SJCRH30 (cell line): ENCODE measurements at regions not wholly inside any gene's neighbourhood (a gene's known extent, or its start where the extent isn't known, plus 50 kb on each side); places are given as distances from the start of the nearest gene placed in this dataset.
A peak's percentile ranks its signal among the peaks of the same experiment; 100 is the strongest.

ENCODE experiments used
- DNase-seq, 2 experiments: peaks; one replicate each; pipeline ENCODE4 v3.0.0-alpha.2; 2015 to 2020
- H3K27ac ChIP-seq: fragments of 250-450 bp; sonication (Bioruptor Pico); 2 replicates; pipeline ENCODE4 v1.5.1; 2020; ENCODE audit warnings: mild to moderate bottlenecking, moderate library complexity
- H3K27me3 ChIP-seq: fragments of 250-450 bp; sonication (Bioruptor Pico); 2 replicates; pipeline ENCODE4 v1.5.1; 2020; ENCODE audit warnings: mild to moderate bottlenecking, moderate library complexity
- H3K36me3 ChIP-seq: fragments of 250-450 bp; sonication (Bioruptor Pico); 2 replicates; pipeline ENCODE4 v1.5.1; 2020; ENCODE audit warnings: mild to moderate bottlenecking, moderate library complexity
- H3K4me1 ChIP-seq: fragments of 250-450 bp; sonication (Bioruptor Pico); 2 replicates; pipeline ENCODE4 v1.5.1; 2020; ENCODE audit warnings: mild to moderate bottlenecking, moderate library complexity
- H3K4me3 ChIP-seq: fragments of 250-450 bp; sonication (Bioruptor Pico); 2 replicates; pipeline ENCODE4 v1.5.1; 2020; ENCODE audit warnings: mild to moderate bottlenecking, moderate library complexity
- H3K9me3 ChIP-seq: fragments of 250-450 bp; sonication (Bioruptor Pico); replicated peaks from 2 replicates; pipeline ENCODE4 v1.5.1; 2020; ENCODE audit warnings: mild to moderate bottlenecking, moderate library complexity

DNA sequence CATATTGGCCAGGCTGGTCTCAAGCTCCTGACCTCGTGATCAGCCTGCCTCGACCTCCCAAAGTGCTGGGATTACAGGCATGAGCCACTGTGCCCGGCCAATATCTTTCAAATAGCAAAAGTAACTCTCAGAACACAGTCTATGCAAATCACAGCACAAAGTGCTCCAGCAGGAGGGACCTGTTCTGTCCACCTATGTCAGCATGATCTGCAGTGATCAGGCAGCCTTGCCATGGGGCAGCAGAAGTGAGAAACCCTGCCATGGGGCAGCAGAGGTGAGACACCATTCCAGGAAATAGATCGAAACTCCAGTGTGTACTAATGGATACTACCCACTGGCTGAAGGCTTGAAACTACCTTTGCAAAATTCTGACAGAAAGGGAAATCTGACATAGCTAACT is 78.5 kb upstream of the EIF5 start:
- no peaks in the 10 kb centered on the region for H3K4me1 ChIP-seq
- H3K4me3 ChIP-seq, result no peak overlapping the region
- peaks cover 5% of the 10 kb centered on the region; the same call in 1 of the 2 replicates for H3K9me3 ChIP-seq
- no peaks in the 10 kb centered on the region for H3K36me3 ChIP-seq
- no peak for DNase-seq
- H3K27me3 ChIP-seq, result no peaks in the 10 kb centered on the region; the same call in 1 of the 2 replicates
- no peak overlapping the region for H3K27ac ChIP-seq

DNA sequence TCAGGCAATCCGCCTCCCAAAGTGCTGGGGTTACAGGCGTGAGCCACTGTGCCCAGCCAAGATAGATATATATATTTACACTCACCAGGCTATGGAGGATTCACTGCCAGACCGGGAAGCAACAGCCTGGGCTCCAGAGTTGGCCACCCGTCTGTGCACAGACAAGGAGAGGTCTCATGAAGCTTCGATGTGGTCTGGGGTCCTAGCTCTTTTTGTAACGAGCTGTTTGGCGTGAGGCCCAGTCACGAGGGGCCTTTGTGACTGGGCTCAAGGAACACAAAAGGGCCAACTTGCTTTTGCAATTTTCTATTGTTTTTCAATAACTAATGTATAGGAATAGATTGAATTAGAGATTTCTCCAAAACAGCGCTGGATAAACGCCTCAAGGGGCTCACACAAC is 77.6 kb upstream of the EIF5 start:
- H3K4me3 ChIP-seq, result no peak overlapping the region
- no peaks in the 10 kb centered on the region for H3K4me1 ChIP-seq
- no peak overlapping the region for H3K27ac ChIP-seq
- no peaks in the 10 kb centered on the region for H3K36me3 ChIP-seq
- DNase-seq, result no peak
- no peaks in the 10 kb centered on the region; the same call in 1 of the 2 replicates for H3K27me3 ChIP-seq
- peaks cover 5% of the 10 kb centered on the region; the same call in 1 of the 2 replicates for H3K9me3 ChIP-seq

DNA sequence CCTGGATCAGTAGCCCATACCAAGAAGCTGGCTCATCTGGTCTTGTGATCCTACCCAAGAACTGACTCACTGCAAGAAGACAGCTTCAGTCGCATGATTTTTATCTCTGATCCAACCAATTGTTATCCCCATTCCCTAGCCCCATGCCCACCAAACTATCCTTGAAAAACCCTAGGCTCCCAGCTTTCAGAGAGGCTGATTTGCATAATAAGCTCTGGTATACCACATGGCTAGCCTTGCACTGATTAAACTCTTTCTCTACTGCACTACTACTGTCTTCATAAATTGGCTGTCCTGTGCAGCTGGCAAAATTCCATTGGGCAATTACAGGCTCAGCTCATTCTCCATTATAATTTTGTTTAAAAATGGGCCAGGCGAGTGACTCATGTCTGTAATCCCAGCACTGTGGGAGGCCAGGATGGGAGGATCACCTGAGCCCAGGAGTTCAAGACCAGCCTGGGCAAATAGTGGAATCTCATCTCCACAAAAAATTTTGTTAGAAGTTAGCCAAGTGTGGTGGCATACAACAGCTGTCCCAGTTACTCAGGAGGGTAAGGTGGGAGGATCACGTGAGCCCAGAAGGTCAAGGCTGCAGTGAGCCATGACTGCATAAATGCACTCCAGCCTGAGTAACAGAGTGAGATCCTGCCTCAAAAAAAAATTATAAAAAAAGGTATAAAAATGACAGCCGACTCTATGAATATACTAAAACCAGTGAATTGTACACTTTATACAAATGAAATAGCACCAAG is 76.7 kb upstream of the EIF5 start:
- H3K9me3 ChIP-seq, result no peaks in the 10 kb centered on the region
- H3K4me3 ChIP-seq, result no peak overlapping the region
- no peak overlapping the region for H3K27ac ChIP-seq
- H3K27me3 ChIP-seq, result no peaks in the 10 kb centered on the region; the same call in 1 of the 2 replicates
- H3K36me3 ChIP-seq, result no peaks in the 10 kb centered on the region
- H3K4me1 ChIP-seq, result no peaks in the 10 kb centered on the region
- DNase-seq, result no peak

DNA sequence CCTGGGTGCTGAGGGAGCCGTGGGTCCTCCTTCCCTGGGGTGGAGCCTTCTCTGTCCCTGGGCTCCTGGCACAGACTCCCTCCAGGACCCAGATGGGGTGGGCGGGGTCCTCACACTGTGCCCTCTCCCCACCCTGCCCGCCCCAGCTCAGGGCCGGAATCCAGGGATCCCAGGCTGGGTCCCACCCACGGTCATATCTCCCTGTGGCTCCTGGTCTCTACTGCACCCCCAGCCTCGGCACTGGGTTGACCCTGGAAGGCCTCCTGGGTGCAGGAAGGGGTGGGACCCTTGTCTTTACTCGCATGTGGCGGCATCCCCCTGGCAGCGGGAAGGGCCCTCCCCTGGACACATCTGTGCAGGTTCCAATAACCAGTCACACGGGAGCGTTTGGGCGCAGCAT is 75.8 kb upstream of the EIF5 start:
- H3K4me3 ChIP-seq, result no peak overlapping the region
- no peaks in the 10 kb centered on the region for H3K36me3 ChIP-seq
- H3K9me3 ChIP-seq, result no peaks in the 10 kb centered on the region
- no peak overlapping the region for H3K27ac ChIP-seq
- no peaks in the 10 kb centered on the region; the same call in 1 of the 2 replicates for H3K27me3 ChIP-seq
- H3K4me1 ChIP-seq, result no peaks in the 10 kb centered on the region
- DNase-seq, result no peak

DNA sequence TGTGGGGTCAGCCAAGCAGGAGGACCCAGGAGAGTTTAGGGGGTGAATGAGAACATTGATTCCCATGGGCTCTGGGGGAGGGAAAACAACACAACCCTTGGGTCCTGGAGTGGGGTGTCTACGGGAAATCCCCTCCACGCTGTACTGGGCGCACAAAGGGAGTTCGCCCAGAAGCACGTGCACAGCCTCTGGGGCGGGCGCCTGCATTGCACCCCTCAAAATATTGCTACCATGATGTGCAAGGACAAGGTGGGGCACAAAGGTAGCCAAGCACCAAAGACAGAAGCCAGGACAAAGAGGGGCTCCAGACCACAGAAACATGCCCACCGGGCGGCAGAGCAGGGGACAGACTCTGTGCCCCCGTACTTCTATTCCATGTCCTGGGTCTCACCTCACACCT is 74.9 kb upstream of the EIF5 start:
- no peaks in the 10 kb centered on the region for H3K36me3 ChIP-seq
- H3K4me1 ChIP-seq, result no peaks in the 10 kb centered on the region
- no peaks in the 10 kb centered on the region for H3K9me3 ChIP-seq
- DNase-seq, result no peak
- H3K4me3 ChIP-seq, result no peak overlapping the region
- H3K27ac ChIP-seq, result no peak overlapping the region
- H3K27me3 ChIP-seq, result no peaks in the 10 kb centered on the region; the same call in 1 of the 2 replicates

DNA sequence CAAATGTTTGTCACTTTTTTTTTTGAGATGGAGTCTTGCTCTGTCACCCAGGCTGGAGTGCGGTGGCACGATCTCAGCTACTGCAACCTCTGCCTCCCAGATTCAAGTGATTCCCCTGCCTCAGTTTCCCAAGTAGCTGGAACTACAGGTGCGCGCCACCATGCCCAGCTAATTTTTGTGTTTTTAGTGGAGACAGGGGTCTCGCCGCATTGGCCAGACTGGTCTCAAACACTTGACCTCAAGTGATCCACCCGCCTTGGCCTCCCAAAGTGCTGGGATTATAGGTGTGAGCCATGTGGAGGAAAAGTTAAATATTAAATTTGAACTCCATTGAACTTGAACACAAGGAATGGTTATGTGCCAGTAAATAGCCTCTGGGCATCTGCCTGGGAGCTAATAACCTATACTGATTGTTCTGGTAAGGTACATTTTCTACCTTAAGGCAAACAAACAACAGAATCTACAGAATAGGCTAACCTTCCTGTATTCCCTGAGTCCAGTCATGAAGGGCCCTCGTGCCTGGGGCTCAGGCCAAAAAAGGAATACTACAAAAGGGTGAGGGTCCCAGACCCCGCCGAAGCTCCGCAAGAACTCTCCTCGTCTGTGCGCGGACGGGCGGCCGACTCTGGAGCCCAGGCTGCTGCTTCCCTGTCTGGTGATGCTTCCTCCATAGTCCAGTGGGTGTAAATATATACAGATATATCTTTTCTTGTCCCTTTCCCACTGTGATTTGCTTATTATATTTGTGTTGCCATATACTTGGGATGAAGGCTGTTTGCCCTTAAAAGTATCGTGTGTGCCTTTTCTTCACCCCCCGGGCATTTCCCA is 74.0 kb upstream of the EIF5 start:
- Histone ChIP-seq H3K9me3 (no peaks in the 10 kb centered on the region), H3K4me3 (peak overlapping the region; percentile 54), H3K4me1 (no peaks in the 10 kb centered on the region), H3K27ac (no peak overlapping the region), H3K36me3 (no peaks in the 10 kb centered on the region), H3K27me3 (no peaks in the 10 kb centered on the region; the same call in 1 of the 2 replicates)
- DNase-seq, result no peak

DNA sequence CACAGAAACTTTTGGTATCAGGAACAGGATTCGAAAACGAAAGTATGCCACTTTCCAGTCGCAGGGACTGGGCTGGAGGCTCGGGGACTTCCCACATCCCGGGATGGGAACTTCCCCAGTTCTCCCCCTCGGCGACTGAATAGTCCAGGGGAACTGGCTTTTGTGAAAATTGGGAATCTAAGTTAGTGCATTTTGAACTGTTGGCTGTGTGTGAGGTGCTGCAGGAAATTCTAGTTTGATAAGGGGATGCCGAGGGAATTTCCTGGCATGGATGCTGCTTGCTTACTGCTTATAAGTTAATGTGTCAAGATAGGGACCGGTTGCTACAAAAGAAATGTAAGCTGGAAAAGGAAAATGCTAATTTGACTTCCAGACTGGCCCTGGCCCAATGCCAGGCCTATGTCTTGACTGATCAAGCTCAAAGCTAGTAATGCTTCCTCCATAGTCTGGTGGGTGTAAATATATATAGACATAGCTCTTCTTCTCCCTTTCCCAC is 73.4 kb upstream of the EIF5 start:
- Histone ChIP-seq H3K4me3 (peak overlapping the region; percentile 54), H3K36me3 (no peaks in the 10 kb centered on the region), H3K9me3 (no peaks in the 10 kb centered on the region), H3K27me3 (no peaks in the 10 kb centered on the region; the same call in 1 of the 2 replicates), H3K27ac (no peak overlapping the region), H3K4me1 (no peaks in the 10 kb centered on the region)
- peak; percentile 37 to 50 for DNase-seq

DNA sequence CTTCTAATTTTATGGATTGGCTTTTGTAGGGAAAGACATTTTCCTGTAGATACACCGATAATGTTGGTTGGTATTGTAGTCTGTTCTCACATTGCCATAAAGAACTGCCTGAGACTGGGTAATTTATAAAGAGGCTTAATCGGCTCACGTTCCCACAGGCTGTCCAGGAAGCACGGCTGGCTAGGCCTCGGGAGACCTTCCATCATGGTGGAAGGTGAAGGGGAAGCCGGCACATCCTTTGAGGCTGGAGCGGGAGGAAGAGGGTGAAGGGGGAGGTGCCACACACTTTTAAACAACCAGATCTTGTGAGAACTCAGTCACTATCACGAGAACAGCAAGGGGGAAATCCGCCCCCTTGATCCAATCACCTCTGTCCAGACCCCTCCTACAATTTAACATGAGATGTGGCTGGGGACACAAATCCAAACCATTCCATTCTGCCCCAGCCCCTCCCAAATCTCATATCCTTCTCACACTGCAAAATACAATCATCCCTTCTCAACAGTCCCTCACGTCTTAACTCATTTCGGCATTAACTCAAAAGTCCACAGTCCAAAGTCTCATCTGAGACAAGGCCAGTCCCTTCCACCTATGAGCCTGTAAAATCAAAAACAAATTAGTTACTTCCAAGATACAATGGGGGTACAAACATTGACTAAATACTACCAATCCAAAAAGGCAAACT is 66.7 kb upstream of the EIF5 start:
- Histone ChIP-seq H3K27ac (no peak overlapping the region), H3K4me3 (no peak overlapping the region), H3K9me3 (no peaks in the 10 kb centered on the region), H3K36me3 (no peaks in the 10 kb centered on the region), H3K27me3 (0 out of 2 replicates have a peak, but pooled peaks cover 2% of the 10 kb centered on the region), H3K4me1 (no peaks in the 10 kb centered on the region)
- DNase-seq, result no peak

DNA sequence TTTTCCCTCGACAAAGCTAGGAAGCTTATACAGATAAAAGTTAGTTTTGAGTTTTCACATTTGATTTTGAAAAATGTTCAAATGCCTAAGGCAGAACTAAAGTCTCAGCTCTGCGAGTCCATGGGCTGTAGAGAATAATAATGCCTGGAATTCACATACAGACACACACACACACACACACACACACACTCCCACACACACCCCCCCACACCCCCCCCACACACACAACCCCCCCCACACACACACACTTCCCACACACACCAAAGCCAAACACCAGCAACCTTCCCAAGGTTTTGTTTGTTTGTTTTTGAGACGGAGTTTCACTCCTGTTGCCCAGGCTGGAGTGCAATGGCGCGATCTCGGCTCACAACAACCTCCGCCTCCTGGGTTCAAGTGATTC is 62.8 kb upstream of the EIF5 start:
- 0 out of 2 replicates have a peak, but pooled peaks cover 2% of the 10 kb centered on the region for H3K27me3 ChIP-seq
- no peak for DNase-seq

DNA sequence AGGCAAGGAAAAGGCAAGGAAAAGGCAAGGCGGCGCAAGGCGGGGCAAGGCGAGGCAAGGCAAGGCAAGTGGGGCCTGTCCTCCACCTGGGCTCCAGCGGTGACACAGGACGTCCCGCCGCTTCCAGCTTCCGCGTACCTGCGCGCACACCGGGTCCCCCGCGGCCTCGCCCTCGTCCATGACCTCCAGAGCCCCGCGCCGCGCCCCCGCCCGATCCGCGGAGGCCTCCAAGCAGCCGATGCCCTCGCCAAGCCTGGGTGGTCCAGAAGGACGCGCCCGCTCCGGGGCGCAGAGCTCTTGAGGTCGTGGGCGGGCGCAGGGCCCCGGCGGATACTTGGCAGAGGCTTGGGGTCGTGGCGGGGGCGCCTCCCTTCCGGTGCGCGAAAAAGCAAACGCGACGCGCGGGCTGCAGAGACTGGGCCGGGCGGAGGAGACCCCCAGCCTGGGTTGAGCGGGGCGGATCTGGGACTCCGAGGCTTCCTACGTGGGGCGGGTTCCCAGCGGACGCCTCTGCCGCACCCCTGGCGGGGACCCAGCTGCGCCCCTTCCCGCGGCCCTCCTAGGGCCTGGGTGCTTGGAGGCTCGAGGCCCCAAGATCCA is 60.8 kb upstream of the EIF5 start:
- no peak for DNase-seq
- 0 out of 2 replicates have a peak, but pooled peaks cover 1% of the 10 kb centered on the region for H3K27me3 ChIP-seq
- H3K9me3 ChIP-seq, result no peaks in the 10 kb centered on the region
- H3K4me3 ChIP-seq, result no peak overlapping the region
- no peaks in the 10 kb centered on the region for H3K36me3 ChIP-seq
- no peaks in the 10 kb centered on the region for H3K4me1 ChIP-seq
- no peak overlapping the region for H3K27ac ChIP-seq

More for the DNA sequence above, 62.8 kb upstream of the EIF5 start:
- no peaks in the 10 kb centered on the region for H3K9me3 ChIP-seq
- no peak overlapping the region for H3K4me3 ChIP-seq
- no peaks in the 10 kb centered on the region for H3K4me1 ChIP-seq
- no peak overlapping the region for H3K27ac ChIP-seq
- no peaks in the 10 kb centered on the region for H3K36me3 ChIP-seq

DNA sequence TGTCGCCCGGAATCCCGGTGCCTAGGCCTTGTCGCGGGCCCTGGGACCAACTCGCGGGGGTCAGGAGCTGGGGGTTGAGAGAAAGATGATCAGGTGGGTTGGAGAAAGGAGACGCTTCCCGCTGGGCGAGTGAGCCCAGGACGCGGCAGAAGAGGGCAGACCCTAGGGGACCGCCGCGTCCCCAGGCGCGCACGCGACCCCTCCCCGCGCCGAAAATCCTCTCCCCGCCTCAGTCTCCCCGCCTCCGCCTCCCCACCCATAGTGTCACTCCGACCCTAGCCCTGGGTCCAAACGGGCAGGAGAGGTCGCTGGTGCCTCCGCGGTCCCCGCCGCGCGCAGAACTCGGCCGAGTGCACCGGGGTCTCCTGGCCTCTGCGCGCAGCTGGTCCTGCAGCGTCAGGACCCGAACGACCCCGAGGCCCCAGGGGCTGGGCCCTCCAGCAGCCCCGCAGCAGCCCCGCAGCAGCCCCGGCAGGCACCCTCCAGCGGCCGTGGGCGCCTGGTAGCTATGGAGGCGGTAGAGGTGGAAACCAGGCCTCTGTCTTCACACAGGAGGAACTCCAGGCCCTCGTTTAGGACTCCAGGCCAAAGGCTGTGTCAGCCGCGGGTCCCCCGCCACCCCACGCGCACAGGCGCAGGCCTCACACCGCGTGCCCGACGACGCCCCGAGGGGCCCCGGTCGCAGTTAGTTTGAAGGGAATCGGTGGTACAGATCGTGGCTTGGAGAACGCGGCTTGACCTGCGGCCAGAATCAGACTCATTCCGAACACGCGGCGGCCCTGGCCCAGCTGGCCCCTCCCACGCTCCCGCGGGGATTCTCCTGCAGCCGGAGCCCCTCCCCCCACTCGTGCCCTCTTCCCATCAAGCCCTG is 60.1 kb upstream of the EIF5 start:
- Histone ChIP-seq H3K36me3 (no peaks in the 10 kb centered on the region), H3K4me3 (no peak overlapping the region), H3K4me1 (no peaks in the 10 kb centered on the region), H3K9me3 (no peaks in the 10 kb centered on the region), H3K27ac (no peak overlapping the region), H3K27me3 (no peaks in the 10 kb centered on the region)
- DNase-seq, result no peak

DNA sequence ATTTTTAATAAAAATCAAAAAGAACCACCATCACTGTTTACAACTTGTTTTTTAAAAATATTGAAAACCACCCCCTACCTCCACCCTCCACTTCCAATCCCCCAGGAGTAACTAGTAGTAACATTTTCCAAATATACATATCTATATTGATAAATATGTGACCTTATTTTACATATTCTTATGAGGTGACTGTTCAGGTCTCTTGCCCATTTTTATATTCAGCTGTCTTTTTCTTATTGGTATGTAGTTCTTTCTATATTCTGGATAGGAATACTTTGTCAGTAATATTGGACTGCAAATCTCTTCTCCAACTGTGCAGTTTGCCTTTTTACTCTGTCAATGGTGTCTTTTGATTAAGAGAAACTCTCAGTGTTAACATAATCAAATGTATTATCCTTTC is 59.0 kb upstream of the EIF5 start:
- Histone ChIP-seq H3K27ac (no peak overlapping the region), H3K4me3 (no peak overlapping the region), H3K36me3 (no peaks in the 10 kb centered on the region), H3K27me3 (no peaks in the 10 kb centered on the region), H3K4me1 (no peaks in the 10 kb centered on the region), H3K9me3 (no peaks in the 10 kb centered on the region)
- no peak for DNase-seq

DNA sequence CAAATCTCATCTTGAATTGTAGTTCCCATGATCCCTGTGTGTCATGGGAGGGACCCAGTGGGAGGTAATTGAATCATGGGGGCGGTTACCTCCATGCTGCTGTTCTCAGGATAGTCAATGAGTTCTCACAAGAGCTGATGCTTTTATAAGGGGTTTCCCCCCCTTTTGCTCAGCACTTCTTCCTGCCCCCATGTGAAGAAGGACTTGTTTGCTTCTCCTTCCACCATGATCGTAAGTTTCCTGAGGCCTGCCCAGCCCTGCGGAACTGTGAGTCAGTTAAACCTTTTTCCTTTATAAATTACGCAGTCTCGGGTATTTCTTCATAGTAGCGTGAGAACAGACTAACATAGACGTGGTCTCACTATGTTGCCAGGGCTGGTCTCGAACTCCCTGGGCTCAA is 56.1 kb upstream of the EIF5 start:
- H3K27me3 ChIP-seq, result no peaks in the 10 kb centered on the region
- H3K4me3 ChIP-seq, result no peak overlapping the region
- H3K36me3 ChIP-seq, result no peaks in the 10 kb centered on the region
- no peaks in the 10 kb centered on the region for H3K4me1 ChIP-seq
- H3K9me3 ChIP-seq, result no peaks in the 10 kb centered on the region
- H3K27ac ChIP-seq, result no peak overlapping the region
- DNase-seq, result no peak
